Neutrophil (primary cell): ENCODE measurements at regions not wholly inside any gene's neighbourhood (a gene's known extent, or its start where the extent isn't known, plus 50 kb on each side); places are given as distances from the start of the nearest gene placed in this dataset.

Experiments used
- H3K27ac ChIP-seq: fragments of 200-600 bp; sonication (generic); 2 replicates; pipeline ENCODE4 v1.5.1; 2016; ENCODE audit warnings: mild to moderate bottlenecking, moderate library complexity
- H3K27me3 ChIP-seq: fragments of 200-600 bp; sonication (generic); 2 replicates; pipeline ENCODE4 v1.6.0; 2016; ENCODE audit warnings: mild to moderate bottlenecking
- H3K36me3 ChIP-seq: fragments of 200-600 bp; sonication (generic); 2 replicates; pipeline ENCODE4 v1.5.1; 2017
- H3K4me1 ChIP-seq, 2 experiments: fragments of 200-600 bp in 1 of 2; sonication (generic) in 1 of 2; 1 replicate in 1 of 2; 2 replicates in 1 of 2; pipeline versions ENCODE4 v1.5.1 to v1.6.1; 2013 to 2016; ENCODE audit warnings: low read depth in 1 of 2, low read length in 1 of 2, mild to moderate bottlenecking in 1 of 2, moderate library complexity in 1 of 2; ENCODE audit not compliant: control insufficient read depth in 1 of 2, insufficient read depth in 1 of 2
- H3K4me3 ChIP-seq, 2 experiments: fragments of 200-600 bp in 1 of 2; sonication (generic) in 1 of 2; 1 replicate in 1 of 2; 2 replicates in 1 of 2; pipeline ENCODE4 v1.5.1; 2013 to 2016; ENCODE audit warnings: low read depth in 1 of 2, low read length in 1 of 2, mild to moderate bottlenecking in 1 of 2, moderate library complexity in 1 of 2
- H3K9me3 ChIP-seq: fragments of 200-600 bp; sonication (generic); 2 replicates; pipeline ENCODE4 v1.5.1; 2016
- CTCF ChIP-seq: fragments of 200-600 bp; sonication (generic); IDR thresholded peaks from 2 replicates; pipeline ENCODE4 v1.5.1; 2016; ENCODE audit warnings: antibody characterized with exemption

DNA sequence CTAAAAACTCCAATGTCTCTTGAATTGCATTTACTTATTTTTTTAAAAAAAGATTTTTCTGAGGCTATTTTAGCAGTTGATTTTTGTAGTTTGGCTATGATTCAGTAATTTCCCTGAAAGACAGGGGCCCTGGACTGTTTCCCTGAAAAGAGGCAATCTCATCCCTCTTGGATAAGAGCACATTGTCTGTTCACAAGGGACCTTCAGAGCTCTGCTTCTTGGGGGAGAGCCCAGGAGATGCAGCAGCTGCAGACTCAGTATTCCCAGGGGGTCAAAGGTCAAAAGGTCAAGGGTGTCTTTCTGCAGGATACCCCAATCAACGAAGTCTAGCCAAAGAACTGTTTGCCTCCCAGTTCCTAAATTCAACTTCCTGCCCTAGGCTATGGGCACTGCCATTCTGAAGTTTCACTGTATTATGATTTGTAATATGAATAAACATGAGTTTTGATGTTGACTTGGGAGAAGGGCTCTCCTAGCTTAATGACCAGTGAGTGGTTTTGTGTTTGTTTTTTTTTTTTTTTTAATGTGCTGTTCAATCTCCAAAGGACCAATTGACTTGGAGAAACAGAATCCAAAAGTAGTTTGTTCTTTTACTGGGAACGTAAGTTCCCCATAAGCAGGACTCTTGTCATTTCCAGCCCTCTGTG, 157.0 kb upstream of the SERPINE2 start:
- H3K9me3 ChIP-seq: no peaks in the 10 kb centered on the region
- no peaks in the 10 kb centered on the region for H3K4me1 ChIP-seq
- no peak for TF ChIP-seq CTCF
- H3K36me3 ChIP-seq: no peaks in the 10 kb centered on the region
- no peak overlapping the region for H3K27ac ChIP-seq
- H3K27me3 ChIP-seq: no peaks in the 10 kb centered on the region
- H3K4me3 ChIP-seq: no peak overlapping the region

DNA sequence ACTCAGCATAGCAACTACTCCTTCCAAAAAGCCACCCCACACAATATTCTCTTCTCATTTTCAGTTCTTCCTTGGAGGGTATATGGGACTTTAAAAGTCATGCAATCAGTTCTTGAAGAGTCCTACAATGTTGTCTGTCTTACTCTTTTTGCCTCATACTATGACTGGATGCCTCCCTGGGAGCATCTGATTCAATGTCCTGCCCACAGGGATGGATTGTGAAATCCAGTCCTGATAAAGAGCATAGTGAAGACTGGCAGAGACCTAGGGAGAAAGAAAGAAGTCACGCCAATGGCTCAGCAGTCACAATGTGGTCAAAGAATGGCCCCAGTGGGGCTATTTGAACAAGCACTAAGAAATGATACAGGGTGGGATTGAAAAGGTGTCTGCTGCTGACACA, 155.1 kb upstream of the SERPINE2 start:
- Histone ChIP-seq H3K4me1 (no peaks in the 10 kb centered on the region), H3K9me3 (no peaks in the 10 kb centered on the region), H3K36me3 (no peaks in the 10 kb centered on the region), H3K27me3 (no peaks in the 10 kb centered on the region), H3K4me3 (no peak overlapping the region), H3K27ac (no peak overlapping the region)
- TF ChIP-seq CTCF: no peak

DNA sequence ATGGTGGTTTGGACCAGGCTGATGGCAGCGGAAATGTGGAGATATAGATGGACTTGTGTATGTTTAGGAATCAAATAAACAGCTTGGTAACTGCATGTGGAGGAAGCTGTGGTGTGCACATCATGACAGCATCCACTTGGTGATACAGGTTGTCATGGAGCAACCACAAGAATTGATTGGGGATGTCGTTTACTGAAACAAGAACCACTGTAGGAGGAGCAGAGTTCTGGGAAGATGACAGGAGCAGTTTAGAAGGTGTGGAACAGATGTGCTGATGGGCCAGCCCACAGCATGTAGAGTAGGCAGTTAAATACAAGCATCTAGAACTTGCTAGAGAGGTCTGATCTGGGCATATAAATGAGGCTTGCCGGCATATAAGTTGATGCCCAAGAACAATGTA, 152.4 kb upstream of the SERPINE2 start:
- no peak overlapping the region for H3K4me3 ChIP-seq
- TF ChIP-seq CTCF: no peak
- no peaks in the 10 kb centered on the region for H3K4me1 ChIP-seq
- no peaks in the 10 kb centered on the region for H3K27me3 ChIP-seq
- no peaks in the 10 kb centered on the region for H3K9me3 ChIP-seq
- no peaks in the 10 kb centered on the region for H3K36me3 ChIP-seq
- H3K27ac ChIP-seq: no peak overlapping the region

DNA sequence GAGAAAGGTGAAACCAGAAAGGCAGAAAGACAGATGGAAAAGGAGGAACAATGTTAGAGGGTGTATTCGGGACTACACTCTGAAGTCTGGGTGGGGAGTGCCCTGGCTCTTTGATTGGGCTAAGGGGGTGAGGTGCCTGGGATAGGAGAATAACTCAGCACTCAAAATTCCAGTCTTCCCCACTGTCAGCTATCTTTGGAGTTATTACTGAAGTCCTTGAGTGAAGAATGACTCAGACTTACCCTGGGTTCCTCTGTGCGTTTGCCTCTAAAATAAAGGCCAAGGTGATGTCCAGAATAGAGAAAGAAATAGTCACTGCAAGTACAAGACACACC, 151.8 kb upstream of the SERPINE2 start:
- no peaks in the 10 kb centered on the region for H3K4me1 ChIP-seq
- no peaks in the 10 kb centered on the region for H3K9me3 ChIP-seq
- TF ChIP-seq CTCF: no peak
- no peak overlapping the region for H3K27ac ChIP-seq
- H3K4me3 ChIP-seq: no peak overlapping the region
- no peaks in the 10 kb centered on the region for H3K36me3 ChIP-seq
- H3K27me3 ChIP-seq: no peaks in the 10 kb centered on the region

DNA sequence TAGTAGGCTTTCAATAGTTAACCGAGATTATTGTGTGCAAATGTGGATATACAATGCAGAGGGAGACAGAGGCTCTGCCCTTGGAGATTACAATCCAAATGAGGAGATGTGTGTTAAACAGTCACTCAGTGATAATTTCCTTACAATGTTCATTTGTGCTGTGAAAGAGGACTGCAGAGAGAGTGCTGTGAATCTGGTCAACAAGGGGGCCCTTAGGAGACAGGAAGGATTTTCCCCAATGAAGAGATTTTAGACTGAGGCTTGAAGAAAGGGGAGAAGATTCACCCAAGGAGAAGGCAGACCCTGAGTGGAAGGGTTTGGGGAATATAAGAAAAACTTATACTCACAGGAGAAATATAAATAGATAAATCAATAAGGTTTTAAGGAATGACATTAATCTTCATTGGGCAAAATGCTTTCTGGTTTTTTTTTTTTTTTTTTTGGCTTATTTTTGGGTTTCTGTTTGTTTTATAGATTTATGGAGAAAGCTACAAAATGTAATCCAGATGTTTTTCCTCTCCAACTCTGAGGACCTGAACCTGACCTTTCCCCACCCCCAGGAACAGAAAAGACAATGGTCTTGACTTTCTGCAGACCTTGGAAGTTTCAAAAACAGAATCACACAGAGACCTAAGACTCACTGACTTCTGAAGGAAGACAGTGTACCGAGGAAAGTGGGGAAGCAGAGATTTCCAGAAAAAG, 151.3 kb upstream of the SERPINE2 start:
- TF ChIP-seq CTCF: no peak
- Histone ChIP-seq H3K4me3 (no peak overlapping the region), H3K27me3 (no peaks in the 10 kb centered on the region), H3K4me1 (no peaks in the 10 kb centered on the region), H3K27ac (no peak overlapping the region), H3K36me3 (no peaks in the 10 kb centered on the region), H3K9me3 (no peaks in the 10 kb centered on the region)
